ENCODE measurements at regions not wholly inside any gene's neighbourhood (a gene's known extent, or its start where the extent isn't known, plus 50 kb on each side); places are given as distances from the start of the nearest gene placed in this dataset.

DNA sequence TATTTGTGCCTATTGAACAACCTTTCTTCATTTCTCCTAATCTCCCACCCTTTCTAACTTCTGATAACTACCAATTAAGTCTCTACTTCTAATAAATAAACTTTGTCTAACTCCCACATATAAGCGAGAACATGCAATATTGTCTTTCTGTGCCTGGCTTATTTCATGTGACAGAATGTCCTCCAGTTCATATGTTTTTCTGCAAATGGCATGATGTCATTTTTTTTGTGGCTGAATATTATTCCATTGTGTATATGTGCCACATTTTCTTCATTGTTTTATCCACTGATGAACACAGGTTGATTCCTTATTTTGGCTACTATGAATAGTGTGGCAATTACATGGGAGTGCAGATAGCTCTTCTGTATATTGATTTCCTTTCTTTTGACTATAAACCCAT lies 1041.5 kb upstream of the MANEA start:
- Mint-ChIP-seq H3K4me3 (no peak overlapping the region), H3K27me3 (no peaks in the 10 kb centered on the region), H3K27ac (no peak overlapping the region), H3K9me3 (peaks cover 0 to 14% (median 8%) of the 10 kb centered on the region in 8 donors), H3K4me1 (no peaks in the 10 kb centered on the region), H3K36me3 (no peaks in the 10 kb centered on the region)
- no peaks in the 10 kb centered on the region for H3K4me1 ChIP-seq (ENCODE audit: insufficient read depth, low read length)
- no peak overlapping the region for H3K4me3 ChIP-seq (ENCODE audit: low read length in 2 of 2)
- peaks cover 0 to 4% of the 10 kb centered on the region in 2 donors for H3K9me3 ChIP-seq (ENCODE audit: control insufficient read depth in 1 of 2, low read length in 2 of 2)
- ChIA-PET CTCF (ENCODE audit: partially characterized antibody) (no interaction called here), POLR2A (ENCODE audit: partially characterized antibody) (no interaction called here)
- no peaks in the 10 kb centered on the region for H3K27me3 ChIP-seq (ENCODE audit: insufficient read depth, low read length)
- no peaks in the 10 kb centered on the region for H3K36me3 ChIP-seq (ENCODE audit: insufficient read depth, low read length)
- DNase-seq = no peak
- no peak overlapping the region for H3K27ac ChIP-seq (ENCODE audit: low read depth, low read length)
- intact Hi-C loops (cut with micrococcal nuclease) = no loop called here

DNA sequence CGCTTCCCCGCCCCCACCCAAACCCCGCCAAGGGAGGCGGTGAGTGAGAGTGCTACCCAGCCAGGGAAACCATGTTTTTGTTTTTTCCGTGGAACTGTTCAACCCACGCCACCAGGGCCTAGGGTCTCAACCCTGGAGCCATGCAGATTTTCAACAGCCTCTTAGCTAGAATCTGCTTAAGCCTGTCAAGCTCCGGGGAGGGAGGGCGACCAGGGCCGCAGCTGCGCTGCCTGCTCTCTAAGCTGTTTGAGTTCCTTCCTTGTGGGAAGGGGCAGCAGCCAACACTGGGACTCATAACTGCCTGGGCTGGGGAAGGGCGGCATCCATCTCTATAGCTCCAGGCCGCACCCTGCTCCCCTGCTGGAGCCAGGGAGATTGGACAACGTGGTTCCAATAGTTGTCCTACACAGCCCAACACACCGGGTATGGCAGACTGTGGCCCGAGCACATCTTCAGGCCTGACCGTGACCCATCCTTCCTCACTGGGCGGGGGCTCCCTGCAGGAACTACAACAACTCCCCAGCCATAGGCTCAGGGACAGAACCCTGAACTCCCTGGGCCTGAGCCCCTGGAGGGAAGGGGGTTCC lies 1065.7 kb upstream of the MANEA start:
- no peak overlapping the region for H3K4me3 ChIP-seq (ENCODE audit: low read length in 2 of 2)
- ChIA-PET POLR2A (ENCODE audit: partially characterized antibody) (no interaction called here), CTCF (ENCODE audit: partially characterized antibody) (no interaction called here)
- Mint-ChIP-seq H3K36me3 (no peaks in the 10 kb centered on the region), H3K27me3 (no peaks in the 10 kb centered on the region), H3K4me3 (no peak overlapping the region), H3K4me1 (no peaks in the 10 kb centered on the region), H3K9me3 (peaks cover 0 to 5% (median 0%) of the 10 kb centered on the region in 8 donors), H3K27ac (no peak overlapping the region)
- no peaks in the 10 kb centered on the region for H3K27me3 ChIP-seq (ENCODE audit: insufficient read depth, low read length)
- H3K36me3 ChIP-seq (ENCODE audit: insufficient read depth, low read length) = no peaks in the 10 kb centered on the region
- intact Hi-C loops (cut with micrococcal nuclease) = no loop called here
- H3K4me1 ChIP-seq (ENCODE audit: insufficient read depth, low read length) = no peaks in the 10 kb centered on the region
- no peaks in the 10 kb centered on the region for H3K9me3 ChIP-seq (ENCODE audit: control insufficient read depth in 1 of 2, low read length in 2 of 2)
- no peak overlapping the region for H3K27ac ChIP-seq (ENCODE audit: low read depth, low read length)
- DNase-seq = no peak

DNA sequence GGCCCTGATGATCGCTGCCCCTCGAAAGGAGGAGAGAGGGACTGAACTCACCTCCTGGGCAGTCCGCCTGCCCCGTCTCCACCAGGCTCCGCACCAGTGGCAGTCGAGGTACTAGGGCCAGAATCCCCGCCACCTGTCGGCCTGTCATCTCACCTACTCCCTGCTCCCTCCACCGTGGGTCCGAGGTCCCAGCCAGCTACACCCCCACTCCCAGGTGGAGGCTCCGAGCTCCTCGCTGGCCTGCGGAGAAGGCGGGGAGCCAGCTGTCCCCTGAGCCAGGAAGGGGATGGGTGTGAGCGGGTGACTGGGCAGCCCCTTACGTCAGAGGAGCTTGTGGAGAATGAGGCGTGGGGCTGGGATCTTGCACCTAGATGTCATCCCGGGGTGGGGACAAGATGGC lies 1066.5 kb upstream of the MANEA start:
- Histone ChIP-seq H3K4me1 (ENCODE audit: insufficient read depth, low read length) (no peaks in the 10 kb centered on the region), H3K36me3 (ENCODE audit: insufficient read depth, low read length) (no peaks in the 10 kb centered on the region), H3K27me3 (ENCODE audit: insufficient read depth, low read length) (no peaks in the 10 kb centered on the region), H3K9me3 (ENCODE audit: control insufficient read depth in 1 of 2, low read length in 2 of 2) (no peaks in the 10 kb centered on the region), H3K4me3 (ENCODE audit: low read length in 2 of 2) (no peak overlapping the region), H3K27ac (ENCODE audit: low read depth, low read length) (no peak overlapping the region)
- H3K4me3 Mint-ChIP-seq = no peak overlapping the region
- no peaks in the 10 kb centered on the region for H3K4me1 Mint-ChIP-seq
- DNase-seq = no peak
- CTCF ChIA-PET (ENCODE audit: partially characterized antibody) = no interaction called here
- H3K9me3 Mint-ChIP-seq = peaks cover 0 to 4% (median under 1%) of the 10 kb centered on the region in 8 donors
- POLR2A ChIA-PET (ENCODE audit: partially characterized antibody) = no interaction called here
- no peak overlapping the region for H3K27ac Mint-ChIP-seq
- intact Hi-C loops (cut with micrococcal nuclease) = no loop called here
- no peaks in the 10 kb centered on the region for H3K36me3 Mint-ChIP-seq
- no peaks in the 10 kb centered on the region for H3K27me3 Mint-ChIP-seq

DNA sequence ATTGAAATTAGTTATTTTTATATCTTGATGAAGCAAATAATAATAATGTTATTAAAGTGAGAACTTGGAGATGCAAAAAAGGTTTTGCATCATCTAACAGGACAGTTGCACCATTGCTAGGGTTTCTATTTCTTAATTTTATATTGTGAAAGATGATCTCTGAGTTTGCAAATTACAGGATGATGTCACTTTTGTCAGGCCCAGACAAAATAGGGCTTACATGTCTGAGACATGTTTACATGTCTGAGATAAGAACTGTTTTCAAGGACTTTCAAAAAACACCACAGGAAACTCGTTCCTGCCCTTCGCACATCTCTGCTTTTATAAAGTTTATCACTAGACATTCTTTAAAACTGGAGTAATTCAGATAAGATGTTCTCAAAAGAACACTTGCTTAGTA lies 1075.8 kb upstream of the MANEA start:
- H3K36me3 ChIP-seq (ENCODE audit: insufficient read depth, low read length) = no peaks in the 10 kb centered on the region
- ChIA-PET CTCF (ENCODE audit: partially characterized antibody) (no interaction called here), POLR2A (ENCODE audit: partially characterized antibody) (no interaction called here)
- H3K27ac ChIP-seq (ENCODE audit: low read depth, low read length) = no peak overlapping the region
- no peaks in the 10 kb centered on the region for H3K4me1 Mint-ChIP-seq
- H3K27ac Mint-ChIP-seq = no peak overlapping the region
- H3K4me3 Mint-ChIP-seq = no peak overlapping the region
- H3K9me3 Mint-ChIP-seq = peaks cover 0 to 4% (median 0%) of the 10 kb centered on the region in 8 donors
- H3K27me3 ChIP-seq (ENCODE audit: insufficient read depth, low read length) = no peaks in the 10 kb centered on the region
- H3K4me1 ChIP-seq (ENCODE audit: insufficient read depth, low read length) = no peaks in the 10 kb centered on the region
- H3K36me3 Mint-ChIP-seq = no peaks in the 10 kb centered on the region
- intact Hi-C loops (cut with micrococcal nuclease) = no loop called here
- no peak overlapping the region for H3K4me3 ChIP-seq (ENCODE audit: low read length in 2 of 2)
- H3K27me3 Mint-ChIP-seq = no peaks in the 10 kb centered on the region
- DNase-seq = no peak
- H3K9me3 ChIP-seq (ENCODE audit: control insufficient read depth in 1 of 2, low read length in 2 of 2) = no peaks in the 10 kb centered on the region

DNA sequence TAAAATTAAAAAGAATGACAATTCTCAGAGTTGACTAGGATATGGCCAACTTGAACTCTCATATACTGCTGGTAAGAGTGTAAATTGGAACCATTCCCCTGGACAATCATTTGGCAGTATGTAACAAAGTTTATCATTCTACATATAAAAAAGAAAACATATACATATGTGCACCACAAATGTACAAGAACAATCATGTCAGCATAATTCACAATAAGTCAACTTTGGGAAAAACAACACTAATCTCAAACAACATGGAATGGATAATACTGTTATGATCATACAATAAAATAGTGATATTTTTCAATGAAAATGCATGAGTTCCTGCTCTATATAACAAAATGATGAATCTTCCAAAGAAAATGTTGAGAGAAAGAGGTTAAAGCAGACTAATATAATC lies 1078.7 kb upstream of the EPHA7 start:
- DNase-seq = no peak
- peaks cover 0 to 5% (median 0%) of the 10 kb centered on the region in 8 donors for H3K9me3 Mint-ChIP-seq
- Histone ChIP-seq H3K27ac (ENCODE audit: low read depth, low read length) (no peak overlapping the region), H3K9me3 (ENCODE audit: control insufficient read depth in 1 of 2, low read length in 2 of 2) (no peaks in the 10 kb centered on the region), H3K4me3 (ENCODE audit: low read length in 2 of 2) (no peak overlapping the region), H3K4me1 (ENCODE audit: insufficient read depth, low read length) (no peaks in the 10 kb centered on the region), H3K27me3 (ENCODE audit: insufficient read depth, low read length) (no peaks in the 10 kb centered on the region), H3K36me3 (ENCODE audit: insufficient read depth, low read length) (no peaks in the 10 kb centered on the region)
- H3K27me3 Mint-ChIP-seq = no peaks in the 10 kb centered on the region
- ChIA-PET CTCF (ENCODE audit: partially characterized antibody) (no interaction called here), POLR2A (ENCODE audit: partially characterized antibody) (no interaction called here)
- no peak overlapping the region for H3K27ac Mint-ChIP-seq
- intact Hi-C loops (cut with micrococcal nuclease) = no loop called here
- no peaks in the 10 kb centered on the region for H3K4me1 Mint-ChIP-seq
- H3K4me3 Mint-ChIP-seq = no peak overlapping the region
- no peaks in the 10 kb centered on the region for H3K36me3 Mint-ChIP-seq

DNA sequence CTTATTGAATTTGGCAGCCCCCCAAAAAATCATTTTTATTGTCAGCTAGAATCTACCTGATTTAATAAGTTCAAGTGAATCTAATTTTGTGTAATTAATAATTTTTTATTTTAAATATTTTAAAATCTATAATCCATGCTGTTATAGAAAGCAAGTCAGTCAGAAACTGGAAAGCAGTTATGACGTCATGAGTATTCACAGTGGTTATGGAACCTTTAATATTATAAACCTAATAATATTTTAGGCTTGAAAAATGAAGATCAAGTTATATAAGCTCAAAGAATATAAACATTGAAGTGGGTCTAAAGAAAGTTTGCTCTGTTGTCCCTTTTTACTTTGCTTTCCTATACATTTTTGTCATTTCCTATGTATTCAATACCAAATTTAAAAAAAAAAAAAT lies 1075.1 kb upstream of the EPHA7 start:
- H3K27ac ChIP-seq (ENCODE audit: low read depth, low read length) = no peak overlapping the region
- no peaks in the 10 kb centered on the region for H3K36me3 ChIP-seq (ENCODE audit: insufficient read depth, low read length)
- H3K4me1 ChIP-seq (ENCODE audit: insufficient read depth, low read length) = no peaks in the 10 kb centered on the region
- Mint-ChIP-seq H3K9me3 (peaks cover 0 to 6% (median 3%) of the 10 kb centered on the region in 8 donors), H3K4me3 (no peak overlapping the region), H3K27ac (no peak overlapping the region), H3K27me3 (no peaks in the 10 kb centered on the region), H3K4me1 (no peaks in the 10 kb centered on the region), H3K36me3 (no peaks in the 10 kb centered on the region)
- POLR2A ChIA-PET (ENCODE audit: partially characterized antibody) = no interaction called here
- H3K9me3 ChIP-seq (ENCODE audit: control insufficient read depth in 1 of 2, low read length in 2 of 2) = no peaks in the 10 kb centered on the region
- CTCF ChIA-PET (ENCODE audit: partially characterized antibody) = no interaction called here
- no peak overlapping the region for H3K4me3 ChIP-seq (ENCODE audit: low read length in 2 of 2)
- DNase-seq = no peak
- intact Hi-C loops (cut with micrococcal nuclease) = no loop called here
- H3K27me3 ChIP-seq (ENCODE audit: insufficient read depth, low read length) = no peaks in the 10 kb centered on the region

DNA sequence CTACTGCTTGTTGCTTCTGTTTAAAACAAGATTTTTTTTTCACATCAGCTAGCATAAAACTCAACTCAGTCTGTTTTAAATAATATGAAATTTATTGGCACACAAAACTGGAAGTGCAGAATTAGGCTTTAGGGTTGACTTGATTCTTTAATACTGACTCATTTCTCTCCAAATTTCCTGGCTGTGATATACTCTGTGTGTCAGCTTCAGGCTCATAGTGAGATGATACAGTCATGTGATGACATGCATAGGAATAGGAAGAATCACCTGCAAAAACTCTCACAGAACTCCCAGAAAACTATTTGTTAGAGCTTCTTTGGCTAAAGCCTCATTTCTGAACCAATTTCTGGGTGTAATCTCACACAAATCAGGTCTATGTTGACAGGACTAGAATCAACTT lies 1068.0 kb upstream of the EPHA7 start:
- peaks cover 0 to 10% (median 0%) of the 10 kb centered on the region in 8 donors for H3K9me3 Mint-ChIP-seq

More for the DNA sequence above, 1068.0 kb upstream of the EPHA7 start:
- no peak overlapping the region for H3K4me3 ChIP-seq (ENCODE audit: low read length in 2 of 2)
- ChIA-PET CTCF (ENCODE audit: partially characterized antibody) (no interaction called here), POLR2A (ENCODE audit: partially characterized antibody) (no interaction called here)
- H3K27me3 Mint-ChIP-seq = no peaks in the 10 kb centered on the region
- H3K4me1 Mint-ChIP-seq = no peaks in the 10 kb centered on the region
- H3K27me3 ChIP-seq (ENCODE audit: insufficient read depth, low read length) = no peaks in the 10 kb centered on the region
- no peaks in the 10 kb centered on the region for H3K9me3 ChIP-seq (ENCODE audit: control insufficient read depth in 1 of 2, low read length in 2 of 2)
- no peak overlapping the region for H3K27ac Mint-ChIP-seq
- no peaks in the 10 kb centered on the region for H3K36me3 ChIP-seq (ENCODE audit: insufficient read depth, low read length)
- no peak overlapping the region for H3K27ac ChIP-seq (ENCODE audit: low read depth, low read length)
- DNase-seq = no peak
- no peak overlapping the region for H3K4me3 Mint-ChIP-seq
- intact Hi-C loops (cut with micrococcal nuclease) = no loop called here
- H3K4me1 ChIP-seq (ENCODE audit: insufficient read depth, low read length) = no peaks in the 10 kb centered on the region
- H3K36me3 Mint-ChIP-seq = no peaks in the 10 kb centered on the region

Measured in CD4-positive, alpha-beta memory T cell (primary cell).